Erythroblast (primary cell): ENCODE measurements at regions not wholly inside any gene's neighbourhood (a gene's known extent, or its start where the extent isn't known, plus 50 kb on each side); places are given as distances from the start of the nearest gene placed in this dataset.

ENCODE experiments used
- GATA1 ChIP-seq: IDR thresholded peaks from 2 replicates; pipeline ENCODE4 v1.6.1; 2011; ENCODE audit warnings: low read depth, mild to moderate bottlenecking, control low read depth, low read length, moderate library complexity
- POLR2A ChIP-seq: IDR thresholded peaks from 2 replicates; pipeline ENCODE4 v1.6.1; 2011; ENCODE audit warnings: mild to moderate bottlenecking, low read length

DNA sequence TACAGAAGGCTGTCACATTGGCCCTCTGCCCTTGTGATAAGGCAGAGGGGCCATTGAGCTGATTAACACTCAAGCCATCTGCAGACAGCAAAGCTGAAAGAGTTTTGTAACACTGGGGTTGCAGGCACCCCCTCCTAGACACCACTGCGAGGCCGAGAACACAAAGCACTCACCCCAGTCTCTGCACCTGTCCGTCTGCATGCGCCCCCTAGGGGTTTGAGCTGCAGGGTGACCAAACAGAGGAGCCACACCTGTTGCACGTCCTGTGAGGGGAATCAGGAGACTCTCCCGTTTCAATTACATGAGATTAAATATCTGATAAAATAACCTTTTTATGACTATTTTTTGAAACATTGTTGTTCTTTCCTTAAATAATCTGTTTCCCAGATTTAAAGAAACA, 1180.4 kb downstream of the CDH9 start:
- no peak for TF ChIP-seq POLR2A
- TF ChIP-seq GATA1, result no peak
